Nephron (organoid): ENCODE measurements at regions not wholly inside any gene's neighbourhood (a gene's known extent, or its start where the extent isn't known, plus 50 kb on each side); places are given as distances from the start of the nearest gene placed in this dataset.

Experiments
- H3K27ac Mint-ChIP-seq, 3 experiments: 2 replicates each; pipeline ENCODE4 v1.8.0; 2020; ENCODE audit warnings: mixed read lengths in 3 of 3, mild to moderate bottlenecking in 2 of 3, moderate library complexity in 1 of 3
- H3K27me3 Mint-ChIP-seq: 2 replicates; pipeline ENCODE4 v1.8.0; 2021; ENCODE audit warnings: low read depth, mild to moderate bottlenecking, moderate library complexity, mixed read lengths
- H3K36me3 Mint-ChIP-seq: 2 replicates; pipeline ENCODE4 v1.8.0; 2020; ENCODE audit warnings: low read depth, mixed read lengths
- H3K4me1 Mint-ChIP-seq: 2 replicates; pipeline ENCODE4 v1.8.0; 2020; ENCODE audit warnings: mixed read lengths
- H3K4me3 Mint-ChIP-seq, 3 experiments: 2 replicates each; pipeline ENCODE4 v1.8.0; 2020; ENCODE audit warnings: mild to moderate bottlenecking in 3 of 3, mixed read lengths in 3 of 3, moderate library complexity in 2 of 3
- H3K9me3 Mint-ChIP-seq: 2 replicates; pipeline ENCODE4 v1.8.0; 2020; ENCODE audit warnings: mixed read lengths
- TF ChIP-seq, protein P1 (sequence below), 3 experiments: fragments of 200-600 bp; sonication (generic); IDR thresholded peaks; one replicate each; pipeline ENCODE4 v1.5.0; 2021; ENCODE audit warnings: antibody characterized with exemption in 3 of 3; ENCODE audit not compliant: unreplicated experiment in 3 of 3

GRCh38 chr10:126806991-126807702 lies 98.1 kb upstream of the DOCK1 start:
- Mint-ChIP-seq H3K4me3 (no peak overlapping the region), H3K27ac (no peak overlapping the region), H3K36me3 (no peaks in the 10 kb centered on the region), H3K9me3 (peaks cover 12% of the 10 kb centered on the region), H3K27me3 (no peaks in the 10 kb centered on the region), H3K4me1 (no peaks in the 10 kb centered on the region)
- TF ChIP-seq, protein P1, sequence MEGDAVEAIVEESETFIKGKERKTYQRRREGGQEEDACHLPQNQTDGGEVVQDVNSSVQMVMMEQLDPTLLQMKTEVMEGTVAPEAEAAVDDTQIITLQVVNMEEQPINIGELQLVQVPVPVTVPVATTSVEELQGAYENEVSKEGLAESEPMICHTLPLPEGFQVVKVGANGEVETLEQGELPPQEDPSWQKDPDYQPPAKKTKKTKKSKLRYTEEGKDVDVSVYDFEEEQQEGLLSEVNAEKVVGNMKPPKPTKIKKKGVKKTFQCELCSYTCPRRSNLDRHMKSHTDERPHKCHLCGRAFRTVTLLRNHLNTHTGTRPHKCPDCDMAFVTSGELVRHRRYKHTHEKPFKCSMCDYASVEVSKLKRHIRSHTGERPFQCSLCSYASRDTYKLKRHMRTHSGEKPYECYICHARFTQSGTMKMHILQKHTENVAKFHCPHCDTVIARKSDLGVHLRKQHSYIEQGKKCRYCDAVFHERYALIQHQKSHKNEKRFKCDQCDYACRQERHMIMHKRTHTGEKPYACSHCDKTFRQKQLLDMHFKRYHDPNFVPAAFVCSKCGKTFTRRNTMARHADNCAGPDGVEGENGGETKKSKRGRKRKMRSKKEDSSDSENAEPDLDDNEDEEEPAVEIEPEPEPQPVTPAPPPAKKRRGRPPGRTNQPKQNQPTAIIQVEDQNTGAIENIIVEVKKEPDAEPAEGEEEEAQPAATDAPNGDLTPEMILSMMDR (IDR thresholded peaks at IDR 0.05; ENCODE audit: unreplicated experiment in 3 of 3): no peak

DNA sequence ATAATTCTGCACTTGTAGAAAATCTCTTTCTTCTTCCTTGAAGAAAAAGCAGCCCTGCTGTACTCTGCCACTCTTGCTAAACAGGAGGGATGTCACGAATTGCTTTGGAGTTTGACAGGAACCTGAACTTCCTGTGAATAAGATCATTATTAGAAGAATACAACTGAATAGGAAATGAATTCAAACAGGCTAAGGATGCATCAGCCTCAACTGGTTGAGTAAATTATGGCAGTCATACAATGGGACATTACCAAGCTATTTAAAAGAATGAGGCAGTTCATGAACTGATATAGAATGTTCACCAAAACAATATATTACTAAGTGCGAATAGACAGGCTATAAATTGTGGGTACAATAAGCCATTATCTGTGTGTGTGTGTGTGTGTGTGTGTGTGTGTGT lies 97.1 kb upstream of the DOCK1 start:
- Mint-ChIP-seq H3K27ac (no peak overlapping the region), H3K27me3 (no peaks in the 10 kb centered on the region), H3K4me3 (no peak overlapping the region), H3K36me3 (no peaks in the 10 kb centered on the region), H3K4me1 (no peaks in the 10 kb centered on the region), H3K9me3 (peaks cover 12% of the 10 kb centered on the region)
- TF ChIP-seq, protein P1 (IDR thresholded peaks at IDR 0.05; ENCODE audit: unreplicated experiment in 3 of 3): no peak

DNA sequence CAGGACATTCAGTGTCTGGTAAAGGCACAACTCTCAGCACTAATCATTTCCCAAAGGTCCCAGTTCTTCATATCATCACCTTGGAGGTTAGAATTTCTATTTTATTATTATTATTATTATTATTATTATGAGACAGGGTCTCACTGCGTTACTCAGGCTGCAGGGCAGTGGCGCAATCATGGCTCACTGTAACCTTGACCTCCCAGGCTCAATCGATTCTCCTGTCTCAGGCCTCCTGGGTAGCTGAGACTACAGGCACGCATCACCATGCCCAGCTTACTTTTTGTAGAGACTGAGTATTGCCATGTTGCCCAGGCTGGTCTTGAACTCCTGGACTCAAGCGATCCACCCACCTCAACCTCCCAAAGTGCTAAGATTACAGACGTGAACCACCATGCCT lies 91.8 kb upstream of the DOCK1 start:
- Mint-ChIP-seq H3K27ac (no peak overlapping the region), H3K27me3 (no peaks in the 10 kb centered on the region), H3K36me3 (no peaks in the 10 kb centered on the region), H3K4me1 (no peaks in the 10 kb centered on the region), H3K9me3 (peaks cover 12% of the 10 kb centered on the region), H3K4me3 (no peak overlapping the region)
- TF ChIP-seq, protein P1 (IDR thresholded peaks at IDR 0.05; ENCODE audit: unreplicated experiment in 3 of 3): no peak

DNA sequence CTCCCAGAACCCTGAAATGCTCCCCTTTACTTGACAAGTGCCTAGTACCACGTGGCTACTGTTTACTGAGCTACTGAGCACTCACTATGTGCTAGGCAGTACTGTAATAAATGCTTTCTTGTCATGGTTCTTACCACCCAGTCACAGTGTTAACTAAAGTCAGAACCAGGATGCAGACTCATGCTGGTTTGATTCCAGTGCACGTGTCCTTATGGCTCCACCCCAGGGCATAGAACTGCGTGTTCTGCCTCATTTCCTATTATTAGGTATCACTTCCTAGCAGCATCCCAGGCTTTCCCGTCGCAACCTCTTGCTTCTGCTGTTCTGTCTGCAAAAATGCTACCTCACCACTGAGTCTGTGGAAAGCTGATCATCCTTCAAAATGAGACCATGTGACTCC lies 71.7 kb upstream of the DOCK1 start:
- no peaks in the 10 kb centered on the region for H3K36me3 Mint-ChIP-seq
- TF ChIP-seq, protein P1 (IDR thresholded peaks at IDR 0.05; ENCODE audit: unreplicated experiment in 3 of 3): no peak
- no peak overlapping the region for H3K27ac Mint-ChIP-seq
- H3K4me1 Mint-ChIP-seq: peaks cover 5% of the 10 kb centered on the region
- H3K9me3 Mint-ChIP-seq: peaks cover 7% of the 10 kb centered on the region
- H3K27me3 Mint-ChIP-seq: peaks cover 7% of the 10 kb centered on the region
- no peak overlapping the region for H3K4me3 Mint-ChIP-seq

DNA sequence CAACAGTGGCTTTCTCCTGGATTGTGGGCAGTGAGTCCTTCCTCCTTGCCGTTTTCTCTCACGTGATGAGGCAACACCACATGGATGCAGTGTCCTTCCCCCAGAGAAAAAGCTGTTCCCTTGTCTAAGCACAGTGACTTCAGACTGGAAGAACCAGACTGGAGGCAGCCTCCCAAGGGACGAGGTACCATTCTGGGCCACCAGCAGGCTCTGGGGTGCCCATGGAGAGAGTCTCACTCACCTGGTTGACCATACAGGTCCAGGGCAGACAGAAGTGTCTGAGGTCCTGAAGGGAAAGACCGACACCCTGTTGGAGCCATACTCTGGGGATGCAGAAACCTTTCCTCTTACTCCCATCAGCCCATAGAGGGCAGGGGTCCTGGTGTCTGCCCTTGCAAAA lies 69.2 kb upstream of the DOCK1 start:
- TF ChIP-seq, protein P1 (IDR thresholded peaks at IDR 0.05; ENCODE audit: unreplicated experiment in 3 of 3): no peak
- H3K36me3 Mint-ChIP-seq: no peaks in the 10 kb centered on the region
- no peak overlapping the region for H3K27ac Mint-ChIP-seq
- H3K9me3 Mint-ChIP-seq: no peaks in the 10 kb centered on the region
- no peak overlapping the region for H3K4me3 Mint-ChIP-seq
- H3K27me3 Mint-ChIP-seq: peaks cover 10% of the 10 kb centered on the region
- H3K4me1 Mint-ChIP-seq: peaks cover 11% of the 10 kb centered on the region

- H3K27me3 Mint-ChIP-seq: peaks cover 6% of the 10 kb centered on the region
- H3K4me1 Mint-ChIP-seq: peaks cover 11% of the 10 kb centered on the region
- peak overlapping the region; percentile 64 to 79 (median 72) for H3K27ac Mint-ChIP-seq
- TF ChIP-seq, protein P1 (IDR thresholded peaks at IDR 0.05; ENCODE audit: unreplicated experiment in 3 of 3): no peak
- no peaks in the 10 kb centered on the region for H3K36me3 Mint-ChIP-seq
- no peak overlapping the region for H3K4me3 Mint-ChIP-seq
- no peaks in the 10 kb centered on the region for H3K9me3 Mint-ChIP-seq
Measured at GRCh38 chr10:126838316-126838715, 66.9 kb upstream of the DOCK1 start.
